ENCODE measurements at regions not wholly inside any gene's neighbourhood (a gene's known extent, or its start where the extent isn't known, plus 50 kb on each side); places are given as distances from the start of the nearest gene placed in this dataset.

DNA sequence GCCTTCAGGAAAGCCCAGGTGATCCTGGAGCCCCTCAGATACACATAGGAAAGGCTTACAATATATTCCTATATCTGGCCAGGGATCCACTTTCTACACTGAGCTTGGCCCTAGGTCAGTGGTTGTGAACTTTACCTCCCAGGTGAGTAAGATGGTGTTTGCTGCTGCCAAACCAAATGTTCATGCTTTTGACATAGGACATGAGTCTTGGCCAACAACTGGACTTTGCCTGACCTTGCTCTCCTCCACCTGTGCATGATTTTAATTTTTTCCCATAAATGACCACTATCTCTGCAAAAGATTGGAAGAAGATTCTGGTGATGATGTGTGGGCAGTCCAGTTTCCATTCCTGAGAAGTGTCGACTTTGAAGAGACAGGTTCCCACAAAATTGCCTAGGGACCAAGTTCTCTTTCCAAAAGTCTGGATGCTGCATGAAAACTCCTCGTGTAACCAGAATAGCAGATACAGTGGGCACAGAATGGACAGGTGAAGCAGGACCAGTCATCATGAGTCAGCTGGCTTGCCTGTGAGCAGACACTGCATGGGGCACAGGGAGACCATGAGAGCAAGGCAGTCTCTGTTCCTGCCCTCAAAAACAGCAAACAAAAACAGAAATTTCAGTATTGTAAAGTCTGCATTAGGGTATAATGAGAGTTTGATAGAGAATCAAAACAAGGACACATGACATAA is 226.4 kb upstream of the MON1B start:
- TF ChIP-seq POLR2A (IDR thresholded peaks at IDR 0.05; ENCODE audit: low read depth, low read length) (no peak), POLR2AphosphoS5 (IDR thresholded peaks at IDR 0.05; ENCODE audit: low read depth, low read length) (no peak)
